GM12874 (cell line): ENCODE measurements at regions not wholly inside any gene's neighbourhood (a gene's known extent, or its start where the extent isn't known, plus 50 kb on each side); places are given as distances from the start of the nearest gene placed in this dataset.

Experiments used
- CTCF ChIP-seq: IDR thresholded peaks from 2 replicates; pipeline ENCODE4 v1.5.1; 2011; ENCODE audit warnings: low read depth, mild to moderate bottlenecking, control low read depth, low read length, moderate library complexity; ENCODE audit not compliant: insufficient read depth

- TF ChIP-seq CTCF, result no peak
Measured at GRCh38 chr10:124165311-124165710, 71.9 kb upstream of the CHST15 start.

- no peak for TF ChIP-seq CTCF
Measured at GRCh38 chr10:124164264-124164663, 70.9 kb upstream of the CHST15 start.

GRCh38 chr10:124162774-124163354 lies 69.5 kb upstream of the CHST15 start:
- no peak for TF ChIP-seq CTCF

- no peak for TF ChIP-seq CTCF
Measured at GRCh38 chr10:124162136-124162535, 68.7 kb upstream of the CHST15 start.

GRCh38 chr10:124161601-124162000 lies 68.2 kb upstream of the CHST15 start:
- no peak for TF ChIP-seq CTCF

- no peak for TF ChIP-seq CTCF
Measured at GRCh38 chr10:124160943-124161582, 67.7 kb upstream of the CHST15 start.

GRCh38 chr10:124160176-124160575 lies 66.8 kb upstream of the CHST15 start:
- TF ChIP-seq CTCF, result no peak
